ENCODE measurements at regions not wholly inside any gene's neighbourhood (a gene's known extent, or its start where the extent isn't known, plus 50 kb on each side); places are given as distances from the start of the nearest gene placed in this dataset.

DNA sequence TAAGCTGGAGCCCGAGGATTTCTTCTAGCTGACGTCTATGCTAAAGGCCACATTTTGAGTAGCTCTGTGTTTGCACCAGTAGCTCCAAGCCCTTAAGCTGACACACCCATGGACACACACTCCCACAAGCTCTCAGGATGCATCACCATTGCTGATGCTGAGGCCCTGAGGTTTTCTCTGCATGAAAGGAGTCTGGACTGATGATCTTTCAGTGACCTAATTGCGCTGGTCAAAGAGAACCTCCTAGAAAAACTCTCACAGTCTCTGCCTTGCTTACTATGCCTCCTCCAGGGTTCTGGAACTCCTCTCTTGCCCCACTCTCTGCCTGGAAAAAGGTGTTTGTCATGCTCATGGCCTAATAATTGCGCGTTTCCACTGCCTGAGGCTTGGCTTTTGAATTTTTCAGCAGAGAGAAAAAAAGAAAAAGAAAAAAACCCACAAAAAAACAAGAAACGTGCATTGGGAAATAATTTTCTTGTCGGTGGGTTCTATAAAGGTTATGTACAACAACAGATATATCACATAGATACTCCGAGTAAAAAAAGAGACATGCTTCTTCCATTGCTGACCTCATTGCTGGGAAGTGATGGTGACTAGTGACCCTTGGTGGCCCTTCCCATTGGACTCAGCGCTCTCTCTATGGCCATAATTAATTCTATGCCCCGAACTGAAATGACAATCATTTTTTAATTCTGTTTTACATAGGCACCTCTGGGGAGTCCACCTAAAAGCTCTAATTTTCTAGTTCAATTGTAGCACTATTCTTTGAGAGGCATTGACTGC, 297.0 kb downstream of the TDRD15 start:
- H3K4me1 ChIP-seq, result no peaks in the 10 kb centered on the region
- no peaks in the 10 kb centered on the region for H3K9me3 ChIP-seq
- TF ChIP-seq CTCF (IDR thresholded peaks at IDR 0.05 in 4 of 5, conservative IDR thresholded peaks at IDR 0.05 in 1 of 5), result no peak
- intact Hi-C loops (cut with DNase I; ENCODE audit: low total_unique reads), result no loop called here
- H3K27me3 ChIP-seq, result no peaks in the 10 kb centered on the region
- in situ Hi-C loops (cut with MboI; ENCODE audit: low sequenced_read_pairs in 4 of 4), result no loop called here
- H3K36me3 ChIP-seq, result no peaks in the 10 kb centered on the region
- ATAC-seq, result no peak
- no peak overlapping the region for H3K4me3 ChIP-seq
- no peak for DNase-seq
- H3K27ac ChIP-seq, result no peak overlapping the region

DNA sequence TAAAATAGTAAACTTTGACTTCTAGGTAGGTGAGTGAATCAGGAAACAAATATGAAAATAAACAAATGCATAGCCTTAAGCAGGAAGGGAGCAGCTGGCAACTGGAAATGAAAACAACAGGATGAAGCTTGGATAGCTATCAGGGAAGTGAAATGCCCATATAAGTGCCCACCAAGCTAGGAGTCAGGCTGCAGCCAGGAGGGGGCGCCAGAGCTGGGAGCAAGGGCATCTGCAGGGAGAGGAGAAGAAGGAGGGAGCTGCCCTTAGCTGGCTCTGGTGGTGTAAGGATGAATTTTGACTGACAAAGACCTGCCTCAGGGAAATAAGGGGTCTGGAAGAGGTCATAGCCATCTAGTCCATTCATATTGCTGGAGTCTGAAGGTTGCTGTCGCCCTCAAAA, 298.3 kb downstream of the TDRD15 start:
- intact Hi-C loops (cut with DNase I; ENCODE audit: low total_unique reads), result no loop called here
- ATAC-seq, result no peak
- DNase-seq, result no peak

GRCh38 chr2:21422724-21423522, 299.2 kb downstream of the TDRD15 start:
- H3K4me1 ChIP-seq, result no peaks in the 10 kb centered on the region
- intact Hi-C loops (cut with DNase I; ENCODE audit: low total_unique reads) (no loop called here), in situ Hi-C loops (cut with MboI; ENCODE audit: low sequenced_read_pairs in 4 of 4) (no loop called here)
- TF ChIP-seq POLR2A (IDR thresholded peaks at IDR 0.05) (no peak), CTCF (IDR thresholded peaks at IDR 0.05 in 4 of 5, conservative IDR thresholded peaks at IDR 0.05 in 1 of 5) (no peak)
- H3K27ac ChIP-seq, result no peak overlapping the region
- no peaks in the 10 kb centered on the region for H3K36me3 ChIP-seq
- H3K4me3 ChIP-seq, result no peak overlapping the region
- no peaks in the 10 kb centered on the region for H3K27me3 ChIP-seq
- DNase-seq (no peak), ATAC-seq (no peak)
- no peaks in the 10 kb centered on the region for H3K9me3 ChIP-seq

More for the DNA sequence above, 298.3 kb downstream of the TDRD15 start:
- no peaks in the 10 kb centered on the region for H3K27me3 ChIP-seq
- H3K36me3 ChIP-seq, result no peaks in the 10 kb centered on the region
- H3K27ac ChIP-seq, result no peak overlapping the region
- no peak for TF ChIP-seq POLR2A (IDR thresholded peaks at IDR 0.05)
- no peak for TF ChIP-seq CTCF (IDR thresholded peaks at IDR 0.05 in 4 of 5, conservative IDR thresholded peaks at IDR 0.05 in 1 of 5)
- H3K9me3 ChIP-seq, result no peaks in the 10 kb centered on the region
- H3K4me1 ChIP-seq, result no peaks in the 10 kb centered on the region
- in situ Hi-C loops (cut with MboI; ENCODE audit: low sequenced_read_pairs in 4 of 4), result no loop called here
- H3K4me3 ChIP-seq, result no peak overlapping the region

- peak in 1 of 2 donors; percentile 14 for DNase-seq
- H3K27ac ChIP-seq, result no peak overlapping the region
- no peaks in the 10 kb centered on the region for H3K9me3 ChIP-seq
- no peaks in the 10 kb centered on the region for H3K36me3 ChIP-seq
- ATAC-seq, result peak in 1 of 2 donors; percentile 36
- in situ Hi-C loops (cut with MboI; ENCODE audit: low sequenced_read_pairs in 4 of 4), result no loop called here
- intact Hi-C loops (cut with DNase I; ENCODE audit: low total_unique reads), result no loop called here
- H3K27me3 ChIP-seq, result no peaks in the 10 kb centered on the region
- TF ChIP-seq POLR2A (IDR thresholded peaks at IDR 0.05) (no peak), CTCF (IDR thresholded peaks at IDR 0.05 in 4 of 5, conservative IDR thresholded peaks at IDR 0.05 in 1 of 5) (no peak)
- no peaks in the 10 kb centered on the region for H3K4me1 ChIP-seq
- H3K4me3 ChIP-seq, result no peak overlapping the region
These were observed 300.1 kb downstream of the TDRD15 start for GRCh38 chr2:21423854-21424253.

All from gastrocnemius medialis (tissue), 4 donors.